GM18507 (cell line): ENCODE measurements at regions not wholly inside any gene's neighbourhood (a gene's known extent, or its start where the extent isn't known, plus 50 kb on each side); places are given as distances from the start of the nearest gene placed in this dataset.

Experiments used
- DNase-seq: peaks from one replicate; pipeline ENCODE4 v3.0.0; 2011; ENCODE audit warnings: low read depth; ENCODE audit not compliant: insufficient read length; ENCODE audit errors: extremely low spot score
- FAIRE-seq: peaks from 2 replicates; lab custom pipeline; 2011; peaks lifted over from hg19 to GRCh38; lab: Jason Lieb, UNC

DNA sequence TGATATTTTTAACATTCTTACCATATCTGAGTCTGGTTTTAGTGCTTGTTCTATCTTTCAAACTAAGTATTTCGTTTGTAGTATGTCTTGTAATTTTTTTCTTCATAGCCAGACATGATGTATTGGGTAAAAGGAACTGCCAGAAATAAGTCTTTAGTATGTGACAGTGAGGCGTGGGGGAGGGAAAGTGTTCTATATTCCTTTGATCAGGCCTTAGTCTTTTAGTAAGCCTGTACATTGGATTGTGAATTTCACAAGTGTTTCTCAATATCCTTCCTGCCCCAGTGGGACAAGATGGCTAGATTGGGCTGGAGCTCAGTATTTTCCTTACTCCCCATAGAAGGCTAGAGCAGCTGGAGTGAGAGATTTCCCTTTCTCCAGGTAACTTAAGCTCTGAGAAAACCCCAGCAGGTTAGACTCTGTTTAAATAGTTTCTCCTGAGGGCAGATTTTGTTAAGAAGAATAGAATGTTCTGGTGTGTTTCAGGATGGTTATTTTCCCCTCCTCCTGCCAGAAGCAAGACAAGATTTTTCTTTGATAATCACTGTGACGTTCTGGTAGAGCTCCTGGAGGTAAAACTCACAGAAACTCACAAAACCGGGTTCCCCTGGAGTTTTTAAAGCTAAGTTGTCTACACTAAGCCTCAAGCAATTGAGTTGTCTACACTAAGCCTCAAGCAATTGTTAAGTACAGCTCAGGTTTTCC, 140.7 kb upstream of the ARPP21 start:
- no peak for DNase-seq
- FAIRE-seq, result no peak

GRCh38 chr3:35500641-35501350, 138.5 kb upstream of the ARPP21 start:
- DNase-seq (no peak), FAIRE-seq (no peak)

DNA sequence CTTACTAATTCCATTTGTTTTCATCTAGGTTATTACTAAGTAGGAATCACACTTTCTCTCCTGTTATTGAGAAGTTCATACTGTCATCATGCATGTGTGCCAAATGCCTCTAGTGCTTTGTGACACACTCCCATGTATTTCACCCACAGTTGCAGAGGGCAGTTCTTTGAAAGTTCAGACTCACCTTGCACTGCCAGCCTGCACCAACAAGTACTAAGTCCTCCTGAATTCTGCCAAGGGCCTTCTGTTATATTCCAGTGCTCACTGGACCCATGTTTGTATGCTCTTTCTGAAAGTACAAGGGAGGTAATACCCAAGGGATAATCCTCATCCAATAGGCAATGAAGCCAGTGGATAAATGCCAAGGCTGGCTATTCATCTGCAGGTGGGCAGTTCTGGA, 136.6 kb upstream of the ARPP21 start:
- FAIRE-seq (no peak), DNase-seq (no peak)

DNA sequence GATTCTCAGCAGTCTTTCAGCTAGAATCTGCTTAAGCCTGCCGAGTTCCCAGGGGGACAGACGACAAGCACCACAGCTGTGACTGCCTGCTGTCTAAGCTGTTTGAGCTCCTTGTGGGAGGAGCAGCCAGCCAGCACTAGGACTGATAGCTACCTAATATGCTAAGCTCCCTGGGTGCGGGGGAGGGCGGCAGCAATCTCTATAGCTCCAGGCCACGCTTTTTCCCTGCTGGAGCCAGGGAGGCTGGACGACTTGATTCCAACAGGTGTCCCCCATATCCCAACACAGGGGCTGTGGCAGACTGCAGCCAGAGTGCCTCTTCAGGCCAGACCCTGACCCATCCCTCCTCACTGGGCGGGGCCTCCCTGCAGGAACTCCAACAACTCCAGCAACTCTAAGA, 134.1 kb upstream of the ARPP21 start:
- no peak for DNase-seq
- no peak for FAIRE-seq

GRCh38 chr3:35505772-35506171, 133.6 kb upstream of the ARPP21 start:
- DNase-seq (no peak), FAIRE-seq (no peak)

GRCh38 chr3:35519936-35520335, 119.4 kb upstream of the ARPP21 start:
- FAIRE-seq (no peak), DNase-seq (no peak)

- DNase-seq (no peak), FAIRE-seq (no peak)
These were observed 118.1 kb upstream of the ARPP21 start for GRCh38 chr3:35521196-35521595.

DNA sequence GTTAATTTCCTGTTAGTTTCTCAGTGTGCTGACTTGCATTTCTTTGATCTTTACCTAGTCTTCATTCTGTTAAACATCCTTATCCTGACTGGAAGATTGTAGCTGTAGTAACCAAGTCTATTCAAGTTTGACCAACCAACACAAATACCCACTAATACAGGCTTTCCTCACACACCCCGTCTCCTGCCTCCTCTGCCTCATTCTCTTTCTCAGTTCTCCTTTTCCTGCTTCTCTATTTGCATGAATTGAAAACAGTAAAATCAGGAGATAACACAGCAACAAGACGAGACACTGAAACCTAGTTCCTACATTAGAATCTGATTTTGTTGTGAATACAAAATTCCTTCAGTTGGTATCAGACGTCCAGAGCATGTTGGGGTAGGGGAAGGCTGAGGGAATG, 116.9 kb upstream of the ARPP21 start:
- DNase-seq (no peak), FAIRE-seq (no peak)

DNA sequence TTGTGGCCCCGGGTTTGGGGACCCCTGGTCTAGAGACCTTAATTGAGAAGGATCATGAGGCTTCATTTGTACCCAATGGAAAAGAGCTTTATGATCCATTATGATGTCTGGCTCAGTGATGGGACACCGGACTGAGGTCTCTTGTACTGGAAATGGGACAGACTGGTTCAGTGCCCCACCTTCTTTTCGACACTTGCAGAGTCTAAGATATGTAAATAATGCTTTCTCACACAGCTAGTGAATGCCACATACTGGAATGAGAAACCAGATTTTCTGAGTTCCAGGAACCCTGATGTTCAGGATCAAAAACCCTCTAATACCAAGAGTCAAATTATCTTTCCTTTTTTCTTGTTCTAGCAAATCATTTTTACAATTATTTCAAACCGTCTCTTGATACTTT, 116.3 kb upstream of the ARPP21 start:
- no peak for FAIRE-seq

DNA sequence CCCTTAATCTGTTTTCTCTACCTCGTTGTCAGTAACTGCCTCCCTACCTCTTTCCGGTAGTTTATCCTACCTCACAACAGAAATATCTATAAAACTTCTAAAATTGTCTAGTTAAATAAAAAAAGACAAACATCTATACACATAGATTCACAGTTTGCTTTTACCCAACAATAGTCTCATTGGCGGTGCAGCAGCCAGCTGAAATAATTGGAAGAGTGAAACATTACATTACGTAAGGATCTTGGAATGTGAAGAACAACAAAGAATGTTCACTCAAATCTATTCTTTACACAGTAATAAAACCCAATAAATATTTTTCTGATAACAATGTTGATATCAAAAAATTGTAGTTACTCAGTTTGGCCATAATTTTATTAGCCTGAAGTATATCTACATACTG, 115.5 kb upstream of the ARPP21 start:
- FAIRE-seq (no peak), DNase-seq (no peak)

More for the DNA sequence above, 116.3 kb upstream of the ARPP21 start:
- no peak for DNase-seq

GRCh38 chr3:35524856-35525255, 114.5 kb upstream of the ARPP21 start:
- no peak for DNase-seq
- FAIRE-seq, result no peak

DNA sequence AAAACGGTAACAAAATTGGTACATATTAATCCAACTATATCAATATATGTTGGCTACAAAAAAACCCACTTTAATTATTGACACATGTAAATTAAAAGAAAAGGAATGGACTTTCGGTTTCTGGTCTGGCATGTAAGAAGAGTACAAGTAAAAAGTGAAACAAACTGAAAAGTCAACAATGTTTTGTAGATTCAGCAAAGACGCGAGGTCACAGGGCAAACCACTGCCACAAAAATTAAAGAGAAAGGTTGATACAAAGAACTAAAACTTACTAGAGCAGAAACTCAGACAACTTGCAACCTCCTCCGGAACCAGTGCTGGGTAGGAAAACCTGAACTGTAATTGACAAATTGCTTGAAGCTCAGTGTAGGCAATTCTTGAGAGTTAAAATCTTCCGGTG, 110.6 kb upstream of the ARPP21 start:
- DNase-seq, result no peak
- FAIRE-seq, result no peak

DNA sequence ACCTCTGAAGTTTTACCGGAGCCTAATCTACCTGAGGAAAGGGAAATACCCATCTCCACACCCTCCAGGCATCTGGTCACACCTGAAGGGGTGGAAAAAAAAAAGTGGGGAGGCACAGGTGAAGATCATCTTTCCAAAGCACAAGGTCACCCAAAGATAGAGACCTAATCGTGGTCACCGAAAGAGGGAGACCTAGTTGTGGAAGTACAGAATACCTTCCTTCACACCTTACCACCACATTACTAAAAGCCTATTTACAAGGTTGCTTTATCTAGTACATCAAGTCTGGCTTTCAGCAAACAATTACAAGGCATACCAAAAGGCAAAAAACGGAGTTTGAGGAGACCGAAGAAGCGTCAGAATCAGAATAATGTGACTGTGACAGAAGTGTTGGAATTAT, 110.0 kb upstream of the ARPP21 start:
- DNase-seq (no peak), FAIRE-seq (no peak)

GRCh38 chr3:35537265-35537664, 102.1 kb upstream of the ARPP21 start:
- no peak for DNase-seq
- FAIRE-seq, result no peak

GRCh38 chr3:35544976-35545375, 94.3 kb upstream of the ARPP21 start:
- no peak for DNase-seq
- no peak for FAIRE-seq

- FAIRE-seq (no peak), DNase-seq (no peak)
These were observed 89.6 kb upstream of the ARPP21 start for GRCh38 chr3:35549690-35550089.

- DNase-seq (no peak), FAIRE-seq (no peak)
These were observed 77.2 kb upstream of the ARPP21 start for GRCh38 chr3:35562141-35562540.

GRCh38 chr3:35565048-35565447, 74.3 kb upstream of the ARPP21 start:
- FAIRE-seq (peak; percentile 9), DNase-seq (no peak)
